ENCODE measurements at regions not wholly inside any gene's neighbourhood (a gene's known extent, or its start where the extent isn't known, plus 50 kb on each side); places are given as distances from the start of the nearest gene placed in this dataset.

DNA sequence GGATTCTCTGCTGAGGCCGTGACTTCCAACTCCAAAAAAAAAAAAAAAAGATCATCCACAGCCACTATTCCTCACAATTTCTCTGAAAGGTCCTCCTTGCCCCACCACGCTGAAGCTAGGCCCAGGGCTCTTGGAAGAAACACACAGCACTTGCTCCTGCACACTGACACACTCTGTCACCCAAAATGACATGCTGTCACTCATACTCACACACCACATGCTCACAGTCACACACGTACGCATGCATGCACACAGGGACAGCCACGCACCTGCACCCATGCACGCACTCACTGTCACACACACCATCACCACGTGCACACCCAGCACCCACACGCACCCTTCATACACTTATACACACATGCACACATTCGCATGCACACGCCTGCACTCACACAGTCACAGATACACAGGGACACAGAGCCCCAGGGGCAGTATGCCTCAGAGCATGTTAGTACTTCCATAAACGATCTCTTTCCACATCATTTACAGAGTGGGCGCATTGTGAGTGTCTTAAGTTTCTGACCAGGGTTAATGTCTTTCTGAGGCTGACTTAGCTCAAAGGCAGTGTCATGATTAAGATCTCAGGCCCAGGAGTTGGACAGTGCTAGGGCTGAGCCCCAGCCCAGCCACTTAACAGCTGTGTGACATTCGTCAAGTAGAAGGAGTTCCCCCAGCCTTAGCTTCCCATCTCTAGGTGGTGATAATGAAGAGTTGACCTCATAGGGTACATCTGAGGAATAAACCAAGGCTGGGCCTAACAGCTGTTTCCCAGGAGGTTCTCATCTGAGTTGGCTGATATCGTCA lies 93.4 kb downstream of the GLI2 start:
- TF ChIP-seq, protein P1, sequence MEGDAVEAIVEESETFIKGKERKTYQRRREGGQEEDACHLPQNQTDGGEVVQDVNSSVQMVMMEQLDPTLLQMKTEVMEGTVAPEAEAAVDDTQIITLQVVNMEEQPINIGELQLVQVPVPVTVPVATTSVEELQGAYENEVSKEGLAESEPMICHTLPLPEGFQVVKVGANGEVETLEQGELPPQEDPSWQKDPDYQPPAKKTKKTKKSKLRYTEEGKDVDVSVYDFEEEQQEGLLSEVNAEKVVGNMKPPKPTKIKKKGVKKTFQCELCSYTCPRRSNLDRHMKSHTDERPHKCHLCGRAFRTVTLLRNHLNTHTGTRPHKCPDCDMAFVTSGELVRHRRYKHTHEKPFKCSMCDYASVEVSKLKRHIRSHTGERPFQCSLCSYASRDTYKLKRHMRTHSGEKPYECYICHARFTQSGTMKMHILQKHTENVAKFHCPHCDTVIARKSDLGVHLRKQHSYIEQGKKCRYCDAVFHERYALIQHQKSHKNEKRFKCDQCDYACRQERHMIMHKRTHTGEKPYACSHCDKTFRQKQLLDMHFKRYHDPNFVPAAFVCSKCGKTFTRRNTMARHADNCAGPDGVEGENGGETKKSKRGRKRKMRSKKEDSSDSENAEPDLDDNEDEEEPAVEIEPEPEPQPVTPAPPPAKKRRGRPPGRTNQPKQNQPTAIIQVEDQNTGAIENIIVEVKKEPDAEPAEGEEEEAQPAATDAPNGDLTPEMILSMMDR (conservative IDR thresholded peaks at IDR 0.05) = no peak
- TF ChIP-seq ZFX (IDR thresholded peaks at IDR 0.05) = no peak

DNA sequence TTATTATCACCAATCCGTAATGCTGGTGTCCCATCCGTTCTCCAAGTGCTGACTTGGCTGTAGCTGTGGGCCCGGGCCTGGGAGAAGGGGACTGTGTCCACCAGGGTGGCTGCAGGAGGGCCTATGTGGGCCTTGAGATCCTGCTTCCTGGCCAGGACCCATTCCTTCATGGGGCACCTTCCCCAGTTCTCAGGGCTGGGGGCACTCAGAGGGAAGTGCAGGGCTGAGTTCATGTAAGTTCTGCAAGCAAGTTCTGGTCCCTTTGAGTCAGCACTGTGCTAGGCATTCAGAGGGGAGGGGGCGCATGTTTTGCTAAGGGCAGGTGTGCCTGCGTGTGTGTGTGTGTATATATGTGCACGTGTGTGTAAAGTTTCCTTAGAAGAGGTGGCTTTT lies 94.0 kb downstream of the GLI2 start:
- no peak overlapping the region for H3K27ac ChIP-seq
- no peak for TF ChIP-seq ZFX (IDR thresholded peaks at IDR 0.05)
- TF ChIP-seq, protein P1 (conservative IDR thresholded peaks at IDR 0.05) = no peak

More for the DNA sequence above, 93.4 kb downstream of the GLI2 start:
- H3K27ac ChIP-seq = no peak overlapping the region

DNA sequence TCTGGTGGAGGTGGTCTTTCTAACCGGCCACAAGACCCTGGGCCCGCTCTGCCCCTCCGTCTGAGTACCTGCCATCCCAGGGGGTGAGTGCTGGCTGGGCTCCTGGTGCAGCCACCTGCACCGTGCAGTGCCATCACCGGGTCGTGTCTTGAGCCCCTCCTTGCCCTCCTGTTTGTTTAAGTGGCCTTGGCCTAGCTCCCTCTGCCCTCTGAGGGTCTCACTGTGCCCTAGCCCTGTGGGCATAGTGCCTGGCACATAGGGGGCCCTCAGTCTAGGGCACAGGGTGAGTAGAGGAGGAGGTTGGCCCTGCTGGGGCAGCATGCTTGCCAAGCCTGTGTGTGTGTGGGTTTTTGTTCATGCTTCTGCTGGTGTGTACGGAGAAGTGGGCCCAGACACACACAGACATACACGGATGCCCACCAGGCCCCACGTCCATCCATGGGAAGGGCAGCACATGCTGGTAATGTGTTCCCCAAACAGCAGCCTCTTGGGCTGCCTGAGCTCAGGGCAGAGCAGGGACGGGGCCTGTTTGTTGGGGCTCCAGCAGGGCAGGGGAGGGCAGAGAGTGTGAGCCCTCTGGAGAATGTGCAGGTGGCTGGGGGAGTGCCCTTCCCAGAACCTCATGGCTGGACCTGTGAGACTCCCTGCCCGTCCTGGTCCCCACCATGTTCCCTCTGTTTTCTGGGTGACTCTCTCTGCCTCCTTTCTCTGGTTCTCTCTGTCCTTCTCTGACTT lies 94.6 kb downstream of the GLI2 start:
- TF ChIP-seq, protein P1 (conservative IDR thresholded peaks at IDR 0.05) = no peak
- TF ChIP-seq ZFX (IDR thresholded peaks at IDR 0.05) = no peak
- no peak overlapping the region for H3K27ac ChIP-seq

DNA sequence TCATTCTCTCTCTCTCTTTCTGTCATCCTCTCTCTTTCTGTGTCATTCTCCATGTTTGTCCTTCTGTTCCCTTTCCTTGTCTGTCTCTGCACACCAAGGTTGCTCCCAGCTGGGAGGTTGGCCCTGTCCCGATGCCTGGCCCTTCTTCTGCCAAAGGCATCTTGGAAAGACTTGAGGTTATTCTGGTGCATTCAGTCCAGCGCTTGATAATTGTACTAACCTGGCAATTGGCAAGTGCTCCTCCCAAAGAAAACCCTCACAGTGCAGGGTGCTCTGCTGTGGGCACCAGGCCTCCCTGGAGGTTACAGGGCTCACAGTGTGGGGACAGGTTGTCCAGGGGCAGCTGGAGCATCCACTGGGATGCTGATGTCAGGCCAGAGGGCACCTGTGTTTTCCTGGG lies 95.4 kb downstream of the GLI2 start:
- no peak overlapping the region for H3K27ac ChIP-seq
- TF ChIP-seq, protein P1 (conservative IDR thresholded peaks at IDR 0.05) = no peak
- no peak for TF ChIP-seq ZFX (IDR thresholded peaks at IDR 0.05)

DNA sequence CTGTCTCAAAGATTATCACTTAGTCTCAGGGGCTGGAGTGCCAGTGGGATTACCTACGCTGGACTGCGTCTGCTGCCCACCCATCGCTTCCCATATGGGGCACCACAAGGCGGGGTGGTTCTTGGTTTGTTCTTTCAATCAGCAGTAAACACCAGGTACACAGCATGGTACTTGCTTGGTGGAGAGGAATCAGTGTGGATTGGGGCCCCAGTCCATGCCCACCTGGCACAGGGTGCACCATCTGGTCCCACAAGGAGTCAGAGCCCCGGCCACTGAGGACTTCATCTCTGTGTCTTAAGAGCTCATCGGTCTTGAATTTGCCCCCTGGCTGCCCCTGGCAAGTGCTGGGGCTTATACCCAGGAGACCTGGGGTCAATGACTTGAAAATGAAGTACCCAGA lies 96.2 kb downstream of the GLI2 start:
- H3K27ac ChIP-seq = no peak overlapping the region
- TF ChIP-seq, protein P1 (conservative IDR thresholded peaks at IDR 0.05) = no peak
- TF ChIP-seq ZFX (IDR thresholded peaks at IDR 0.05) = no peak

DNA sequence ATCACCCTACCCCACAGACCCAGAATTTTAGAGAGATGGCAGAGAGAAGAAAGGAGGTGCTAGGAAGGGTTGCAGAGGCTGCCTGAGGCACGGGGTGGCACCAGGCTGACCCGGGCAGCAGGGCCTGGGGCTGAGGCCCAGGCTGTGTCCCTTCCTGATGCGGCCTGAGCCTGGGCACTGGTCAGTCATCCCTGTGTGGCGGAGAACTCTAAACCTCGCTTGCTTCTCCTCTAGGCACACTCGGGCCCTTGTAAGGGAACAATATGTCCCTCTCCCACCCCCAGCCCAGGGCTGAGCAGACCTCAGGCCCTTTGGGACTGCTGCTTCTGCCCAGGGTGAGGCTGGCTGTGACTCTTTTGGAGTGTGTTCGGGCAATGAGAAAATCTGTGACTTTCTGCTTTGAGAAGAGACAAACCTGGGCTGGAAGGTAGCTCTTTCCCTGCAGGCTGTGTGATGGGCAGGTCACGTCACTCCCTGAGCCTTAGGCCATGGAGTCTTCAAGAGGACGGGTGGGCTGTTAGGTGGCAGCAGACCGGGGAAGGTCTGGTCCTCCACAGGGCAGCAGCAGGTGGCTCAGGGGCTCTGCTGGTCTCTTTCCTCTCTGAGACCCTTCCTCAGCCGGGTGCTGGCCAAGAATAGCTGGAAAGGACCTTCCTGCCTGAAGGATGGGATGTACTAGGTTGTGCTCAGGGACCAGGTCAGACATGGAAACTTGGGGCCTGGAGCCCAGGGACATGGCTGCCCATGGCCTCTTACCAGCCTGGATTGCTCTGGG lies 96.8 kb downstream of the GLI2 start:
- TF ChIP-seq ZFX (IDR thresholded peaks at IDR 0.05) = no peak
- TF ChIP-seq, protein P1 (conservative IDR thresholded peaks at IDR 0.05) = no peak
- no peak overlapping the region for H3K27ac ChIP-seq

All from C4-2B (cell line).